ENCODE measurements at regions not wholly inside any gene's neighbourhood (a gene's known extent, or its start where the extent isn't known, plus 50 kb on each side); places are given as distances from the start of the nearest gene placed in this dataset.

GRCh38 chr9:19985081-19985480, 196.2 kb upstream of the SLC24A2 start:
- no peak for DNase-seq (ENCODE audit: low spot score)
- TF ChIP-seq, protein P1, sequence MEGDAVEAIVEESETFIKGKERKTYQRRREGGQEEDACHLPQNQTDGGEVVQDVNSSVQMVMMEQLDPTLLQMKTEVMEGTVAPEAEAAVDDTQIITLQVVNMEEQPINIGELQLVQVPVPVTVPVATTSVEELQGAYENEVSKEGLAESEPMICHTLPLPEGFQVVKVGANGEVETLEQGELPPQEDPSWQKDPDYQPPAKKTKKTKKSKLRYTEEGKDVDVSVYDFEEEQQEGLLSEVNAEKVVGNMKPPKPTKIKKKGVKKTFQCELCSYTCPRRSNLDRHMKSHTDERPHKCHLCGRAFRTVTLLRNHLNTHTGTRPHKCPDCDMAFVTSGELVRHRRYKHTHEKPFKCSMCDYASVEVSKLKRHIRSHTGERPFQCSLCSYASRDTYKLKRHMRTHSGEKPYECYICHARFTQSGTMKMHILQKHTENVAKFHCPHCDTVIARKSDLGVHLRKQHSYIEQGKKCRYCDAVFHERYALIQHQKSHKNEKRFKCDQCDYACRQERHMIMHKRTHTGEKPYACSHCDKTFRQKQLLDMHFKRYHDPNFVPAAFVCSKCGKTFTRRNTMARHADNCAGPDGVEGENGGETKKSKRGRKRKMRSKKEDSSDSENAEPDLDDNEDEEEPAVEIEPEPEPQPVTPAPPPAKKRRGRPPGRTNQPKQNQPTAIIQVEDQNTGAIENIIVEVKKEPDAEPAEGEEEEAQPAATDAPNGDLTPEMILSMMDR (IDR thresholded peaks at IDR 0.05; ENCODE audit: extremely low read depth, missing control alignments) = no peak

GRCh38 chr9:19976226-19976625, 187.4 kb upstream of the SLC24A2 start:
- no peak for DNase-seq (ENCODE audit: low spot score)
- TF ChIP-seq, protein P1 (IDR thresholded peaks at IDR 0.05; ENCODE audit: extremely low read depth, missing control alignments) = no peak

- no peak for DNase-seq (ENCODE audit: low spot score)
- TF ChIP-seq, protein P1 (IDR thresholded peaks at IDR 0.05; ENCODE audit: extremely low read depth, missing control alignments) = no peak
Observed at GRCh38 chr9:19975499-19975898, 186.7 kb upstream of the SLC24A2 start.

DNA sequence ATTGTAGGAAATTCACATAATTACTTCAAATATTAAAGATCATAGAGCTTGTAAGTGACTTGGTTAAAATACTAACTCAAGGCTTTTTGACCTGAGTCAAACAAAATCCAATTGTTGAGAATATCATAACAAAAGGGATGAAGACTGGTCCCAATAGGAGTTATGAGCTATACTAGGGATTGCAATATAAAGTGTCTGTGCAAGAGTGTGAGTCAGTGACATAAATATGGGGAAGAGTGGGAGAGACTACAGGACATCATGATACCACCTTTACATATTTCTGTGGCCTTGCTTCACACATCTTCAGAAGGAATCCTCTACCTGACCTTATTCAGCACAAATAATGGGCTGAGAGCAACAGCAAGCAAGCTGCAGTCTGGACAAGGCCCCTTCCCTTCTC, 180.9 kb upstream of the SLC24A2 start:
- no peak for DNase-seq (ENCODE audit: low spot score)
- TF ChIP-seq, protein P1 (IDR thresholded peaks at IDR 0.05; ENCODE audit: extremely low read depth, missing control alignments) = no peak

DNA sequence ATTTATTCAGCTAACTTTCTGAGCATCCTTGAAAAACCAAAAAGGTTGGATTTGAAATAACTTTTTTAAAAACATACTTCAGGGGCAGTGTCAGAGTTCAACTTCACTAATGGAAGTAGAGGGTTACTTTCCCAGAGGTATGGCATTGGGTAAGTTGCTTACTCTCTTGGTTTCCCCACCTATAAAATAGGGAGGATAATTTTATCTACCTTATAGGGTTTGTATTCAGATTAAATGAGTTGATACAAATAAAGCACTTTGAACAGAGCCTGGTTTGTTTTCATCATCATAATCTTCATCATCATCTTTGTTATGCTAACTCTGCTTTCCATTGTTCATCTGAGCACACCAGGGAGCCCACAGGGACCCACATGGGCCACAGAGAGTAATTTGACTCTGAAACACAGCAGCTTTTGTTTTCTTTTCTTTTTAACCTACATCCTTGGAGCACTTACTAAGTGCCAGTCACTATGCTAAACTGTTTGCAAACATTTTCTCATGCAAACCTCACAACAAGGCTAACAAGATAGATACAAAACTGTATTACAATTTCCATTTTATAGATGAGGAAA, 179.1 kb upstream of the SLC24A2 start:
- TF ChIP-seq, protein P1 (IDR thresholded peaks at IDR 0.05; ENCODE audit: extremely low read depth, missing control alignments) = no peak
- DNase-seq (ENCODE audit: low spot score) = no peak

DNA sequence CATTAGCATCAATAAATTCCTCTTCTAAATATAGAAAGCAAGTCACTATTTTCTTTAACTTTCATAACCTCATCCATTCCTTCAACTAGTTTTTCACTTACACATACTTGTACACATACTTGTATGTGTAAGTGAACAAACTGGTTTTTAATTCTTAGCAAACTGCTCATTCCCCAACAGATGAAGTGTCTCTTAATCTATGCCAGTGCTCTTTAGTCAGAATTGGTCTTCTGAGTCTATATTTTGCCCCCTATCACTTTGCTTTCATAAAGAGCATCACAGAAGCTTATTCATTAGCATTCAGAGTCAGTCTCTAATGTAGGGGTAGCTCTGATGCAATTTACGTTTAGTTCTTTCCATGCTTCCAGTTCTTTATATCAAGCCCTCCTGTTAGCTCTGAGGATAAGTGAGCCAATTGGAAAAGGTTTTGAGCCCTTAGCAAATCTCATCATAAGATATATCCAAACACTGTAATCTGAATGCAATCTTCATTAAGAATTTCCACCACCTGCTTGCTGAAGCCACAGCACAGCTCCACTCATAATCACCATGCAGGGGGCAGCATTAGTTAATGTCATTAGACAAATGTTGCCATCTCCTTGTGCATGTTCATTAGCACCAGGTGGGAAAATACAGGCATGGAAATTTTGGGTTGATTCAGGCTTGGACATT, 178.5 kb upstream of the SLC24A2 start:
- no peak for DNase-seq (ENCODE audit: low spot score)

DNA sequence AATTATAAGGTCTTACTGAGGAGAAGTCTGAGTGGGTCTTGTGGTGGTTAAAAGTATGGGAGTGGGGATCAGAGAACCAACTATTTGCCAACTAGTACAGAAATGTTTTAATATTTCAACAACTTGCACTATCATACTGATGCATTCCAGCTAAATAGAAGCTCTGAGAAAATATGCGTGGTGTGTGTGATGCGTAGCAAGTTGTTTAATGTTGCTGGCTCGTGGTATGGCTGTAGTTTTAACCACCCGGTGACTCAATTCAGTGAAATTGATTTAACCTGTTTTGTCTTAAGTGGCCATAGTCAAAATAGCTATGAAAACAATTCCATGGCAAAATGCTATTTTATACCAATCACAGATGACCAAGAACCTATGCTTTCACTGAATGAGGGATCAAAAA, 176.5 kb upstream of the SLC24A2 start:
- TF ChIP-seq, protein P1 (IDR thresholded peaks at IDR 0.05; ENCODE audit: extremely low read depth, missing control alignments) = no peak
- no peak for DNase-seq (ENCODE audit: low spot score)

More for the DNA sequence above, 178.5 kb upstream of the SLC24A2 start:
- TF ChIP-seq, protein P1 (IDR thresholded peaks at IDR 0.05; ENCODE audit: extremely low read depth, missing control alignments) = no peak

Measured in GM20000 (cell line).